ENCODE measurements at regions not wholly inside any gene's neighbourhood (a gene's known extent, or its start where the extent isn't known, plus 50 kb on each side); places are given as distances from the start of the nearest gene placed in this dataset.

- no peak for DNase-seq
Measured at GRCh38 chr12:19021646-19022045, 107.9 kb upstream of the PLEKHA5 start.

- DNase-seq: no peak
Measured at GRCh38 chr12:19025582-19025981, 104.0 kb upstream of the PLEKHA5 start.

- DNase-seq: no peak
Measured at GRCh38 chr12:19026034-19026433, 103.5 kb upstream of the PLEKHA5 start.

- DNase-seq: no peak
Measured at GRCh38 chr12:19026614-19027488, 102.7 kb upstream of the PLEKHA5 start.

- DNase-seq: no peak
Measured at GRCh38 chr12:19030180-19030579, 99.4 kb upstream of the PLEKHA5 start.

- DNase-seq: no peak
Measured at GRCh38 chr12:19030603-19031002, 98.9 kb upstream of the PLEKHA5 start.

GRCh38 chr12:19031032-19031431 lies 98.5 kb upstream of the PLEKHA5 start:
- DNase-seq: no peak

GRCh38 chr12:19032826-19033225 lies 96.7 kb upstream of the PLEKHA5 start:
- DNase-seq: no peak

GRCh38 chr12:19033244-19033643 lies 96.3 kb upstream of the PLEKHA5 start:
- DNase-seq: no peak

GRCh38 chr12:19034937-19035336 lies 94.6 kb upstream of the PLEKHA5 start:
- no peak for DNase-seq

GRCh38 chr12:19035536-19035935 lies 94.0 kb upstream of the PLEKHA5 start:
- no peak for DNase-seq

GRCh38 chr12:19036673-19037357 lies 92.7 kb upstream of the PLEKHA5 start:
- no peak for DNase-seq

- DNase-seq: no peak
Measured at GRCh38 chr12:19038209-19038608, 91.3 kb upstream of the PLEKHA5 start.

GRCh38 chr12:19039515-19039914 lies 90.0 kb upstream of the PLEKHA5 start:
- DNase-seq: no peak

GRCh38 chr12:19042221-19042620 lies 87.3 kb upstream of the PLEKHA5 start:
- no peak for DNase-seq

GRCh38 chr12:19044430-19044829 lies 85.1 kb upstream of the PLEKHA5 start:
- DNase-seq: no peak

GRCh38 chr12:19044891-19045290 lies 84.6 kb upstream of the PLEKHA5 start:
- no peak for DNase-seq

- no peak for DNase-seq
Measured at GRCh38 chr12:19045426-19045825, 84.1 kb upstream of the PLEKHA5 start.

- no peak for DNase-seq
Measured at GRCh38 chr12:19048943-19049342, 80.6 kb upstream of the PLEKHA5 start.

- DNase-seq: no peak
Measured at GRCh38 chr12:19052689-19053088, 76.8 kb upstream of the PLEKHA5 start.

- no peak for DNase-seq
Measured at GRCh38 chr12:19053218-19053617, 76.3 kb upstream of the PLEKHA5 start.

GRCh38 chr12:19054035-19054434 lies 75.5 kb upstream of the PLEKHA5 start:
- DNase-seq: no peak

- DNase-seq: no peak
Measured at GRCh38 chr12:19055589-19055988, 73.9 kb upstream of the PLEKHA5 start.

- DNase-seq: no peak
Measured at GRCh38 chr12:19058235-19059021, 71.1 kb upstream of the PLEKHA5 start.
